OCI-LY1 (cell line): ENCODE measurements at regions not wholly inside any gene's neighbourhood (a gene's known extent, or its start where the extent isn't known, plus 50 kb on each side); places are given as distances from the start of the nearest gene placed in this dataset.

Experiments used
- H2AFZ ChIP-seq: fragments of 200-600 bp; sonication (generic), shearing (Covaris generic); 2 replicates; pipeline ENCODE4 v1.6.0; 2014; ENCODE audit warnings: antibody characterized with exemption, mild to moderate bottlenecking, low read length
- H3F3A ChIP-seq: fragments of 200-600 bp; sonication (generic), shearing (Covaris generic); 2 replicates; pipeline ENCODE4 v1.6.0; 2014; ENCODE audit warnings: mild to moderate bottlenecking, antibody characterized with exemption, low read length, moderate library complexity; ENCODE audit not compliant: insufficient read depth
- H3K27ac ChIP-seq: fragments of 200-600 bp; sonication (generic); 2 replicates; pipeline ENCODE4 v1.5.1; 2014; ENCODE audit warnings: low read length, mixed run types, mild to moderate bottlenecking, low read depth; ENCODE audit not compliant: poor library complexity, severe bottlenecking
- H3K27me3 ChIP-seq: fragments of 200-600 bp; sonication (generic); 2 replicates; pipeline ENCODE4 v1.6.0; 2014; ENCODE audit warnings: antibody characterized with exemption, mild to moderate bottlenecking, low read length, moderate library complexity; ENCODE audit not compliant: insufficient read depth
- H3K36me3 ChIP-seq: fragments of 200-600 bp; sonication (generic); 2 replicates; pipeline ENCODE4 v1.6.1; 2014; ENCODE audit warnings: mild to moderate bottlenecking, antibody characterized with exemption, low read length, moderate library complexity, mixed read lengths; ENCODE audit not compliant: insufficient read depth
- H3K4me1 ChIP-seq: fragments of 200-600 bp; sonication (generic); 2 replicates; pipeline ENCODE4 v1.5.1; 2014; ENCODE audit warnings: mild to moderate bottlenecking, low read length, moderate library complexity; ENCODE audit not compliant: insufficient read depth, severe bottlenecking
- H3K4me2 ChIP-seq: fragments of 200-600 bp; sonication (generic), shearing (Covaris generic); 2 replicates; pipeline ENCODE4 v1.6.1; 2014; ENCODE audit warnings: low read length
- H3K4me3 ChIP-seq: fragments of 200-600 bp; sonication (generic); 2 replicates; pipeline ENCODE4 v1.5.1; 2014; ENCODE audit warnings: low read length, low read depth, mild to moderate bottlenecking, mixed read lengths; ENCODE audit not compliant: poor library complexity, severe bottlenecking
- H3K79me2 ChIP-seq: fragments of 200-600 bp; shearing (Covaris generic); 2 replicates; pipeline ENCODE4 v1.6.1; 2016; ENCODE audit warnings: mixed run types, low read length, mixed read lengths; ENCODE audit not compliant: insufficient read depth
- H3K9ac ChIP-seq: fragments of 200-600 bp; sonication (generic), shearing (Covaris generic); 2 replicates; pipeline ENCODE4 v1.6.1; 2014; ENCODE audit warnings: mild to moderate bottlenecking, low read length, mixed read lengths
- H3K9me2 ChIP-seq: fragments of 200-600 bp; sonication (generic), shearing (Covaris generic); 2 replicates; pipeline ENCODE4 v1.6.1; 2014; ENCODE audit warnings: low read depth, mild to moderate bottlenecking, low read length, mixed read lengths
- H3K9me3 ChIP-seq: fragments of 200-600 bp; shearing (Covaris generic); 2 replicates; pipeline ENCODE4 v1.6.1; 2014; ENCODE audit warnings: low read length, mixed read lengths
- H4K20me1 ChIP-seq: fragments of 200-600 bp; sonication (generic), shearing (Covaris generic); 2 replicates; pipeline ENCODE4 v1.6.0; 2016; ENCODE audit warnings: mild to moderate bottlenecking, low read length; ENCODE audit not compliant: insufficient read depth
- EZH2 ChIP-seq: fragments of 200-600 bp; sonication (generic), shearing (Covaris generic); IDR thresholded peaks from 2 replicates; pipeline ENCODE4 v1.8.0; 2017; ENCODE audit warnings: borderline replicate concordance, mixed run types, mild to moderate bottlenecking, antibody characterized with exemption, low read length, moderate library complexity, mixed read lengths
- TF ChIP-seq, protein P1 (sequence below): fragments of 200-600 bp; sonication (generic), shearing (Covaris generic); IDR thresholded peaks from 2 replicates; pipeline ENCODE4 v1.5.1; 2017; ENCODE audit warnings: mild to moderate bottlenecking, antibody characterized with exemption, low read length, moderate library complexity, mixed read lengths

DNA sequence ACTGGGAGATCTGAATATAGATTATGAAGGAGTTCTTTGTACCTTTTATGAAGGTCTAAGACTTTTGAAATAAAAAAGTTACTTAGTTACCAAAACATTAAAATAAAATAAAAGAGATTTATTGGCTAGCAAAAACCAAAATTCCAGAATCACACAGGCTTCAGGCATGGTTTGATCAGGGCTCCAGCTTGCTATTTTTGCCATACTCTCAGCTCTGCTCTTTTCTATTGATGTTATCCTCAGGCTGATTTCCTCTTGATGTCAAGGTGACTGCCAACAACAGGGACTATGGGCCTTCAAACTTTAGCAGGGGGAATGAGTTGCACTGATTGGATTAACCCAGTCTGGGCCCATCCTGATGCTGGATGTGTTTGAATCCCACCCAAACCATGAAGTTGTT, 174.1 kb downstream of the TFCP2L1 start:
- H3K4me3 ChIP-seq: no peak overlapping the region
- H4K20me1 ChIP-seq: no peaks in the 10 kb centered on the region
- no peaks in the 10 kb centered on the region for H3K9me3 ChIP-seq
- no peaks in the 10 kb centered on the region for H3F3A ChIP-seq
- no peaks in the 10 kb centered on the region for H3K9me2 ChIP-seq
- no peak overlapping the region for H3K9ac ChIP-seq
- H3K79me2 ChIP-seq: no peaks in the 10 kb centered on the region
- no peak overlapping the region for H3K4me2 ChIP-seq
- no peaks in the 10 kb centered on the region for H3K36me3 ChIP-seq
- no peak overlapping the region for H3K27ac ChIP-seq
- H3K4me1 ChIP-seq: no peaks in the 10 kb centered on the region
- no peaks in the 10 kb centered on the region for H3K27me3 ChIP-seq
- no peak overlapping the region for H2AFZ ChIP-seq
- TF ChIP-seq, protein P1, sequence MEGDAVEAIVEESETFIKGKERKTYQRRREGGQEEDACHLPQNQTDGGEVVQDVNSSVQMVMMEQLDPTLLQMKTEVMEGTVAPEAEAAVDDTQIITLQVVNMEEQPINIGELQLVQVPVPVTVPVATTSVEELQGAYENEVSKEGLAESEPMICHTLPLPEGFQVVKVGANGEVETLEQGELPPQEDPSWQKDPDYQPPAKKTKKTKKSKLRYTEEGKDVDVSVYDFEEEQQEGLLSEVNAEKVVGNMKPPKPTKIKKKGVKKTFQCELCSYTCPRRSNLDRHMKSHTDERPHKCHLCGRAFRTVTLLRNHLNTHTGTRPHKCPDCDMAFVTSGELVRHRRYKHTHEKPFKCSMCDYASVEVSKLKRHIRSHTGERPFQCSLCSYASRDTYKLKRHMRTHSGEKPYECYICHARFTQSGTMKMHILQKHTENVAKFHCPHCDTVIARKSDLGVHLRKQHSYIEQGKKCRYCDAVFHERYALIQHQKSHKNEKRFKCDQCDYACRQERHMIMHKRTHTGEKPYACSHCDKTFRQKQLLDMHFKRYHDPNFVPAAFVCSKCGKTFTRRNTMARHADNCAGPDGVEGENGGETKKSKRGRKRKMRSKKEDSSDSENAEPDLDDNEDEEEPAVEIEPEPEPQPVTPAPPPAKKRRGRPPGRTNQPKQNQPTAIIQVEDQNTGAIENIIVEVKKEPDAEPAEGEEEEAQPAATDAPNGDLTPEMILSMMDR: no peak
- no peak for TF ChIP-seq EZH2

DNA sequence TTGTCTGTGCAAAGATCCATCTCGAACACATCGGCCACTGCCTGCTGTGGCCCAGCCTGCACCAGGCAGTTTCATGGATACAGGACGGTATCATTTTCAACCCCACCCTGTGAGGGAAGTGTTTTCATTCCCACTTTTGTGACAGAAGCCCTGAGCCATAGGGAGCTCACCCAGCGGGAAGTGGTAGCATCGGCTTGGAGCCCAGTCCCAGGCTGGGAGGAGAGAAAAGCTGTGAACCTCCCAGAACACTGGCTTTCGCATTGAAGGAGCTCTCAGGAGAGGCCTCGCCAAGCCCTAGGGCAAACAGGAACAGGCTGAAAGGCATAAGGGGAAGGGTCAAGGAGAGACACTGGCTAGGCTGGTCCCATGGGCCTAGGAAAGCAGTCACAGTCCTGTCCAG, 166.1 kb downstream of the TFCP2L1 start:
- Histone ChIP-seq H2AFZ (no peak overlapping the region), H3K9me3 (no peaks in the 10 kb centered on the region), H3K4me2 (no peak overlapping the region), H3K4me1 (no peaks in the 10 kb centered on the region), H3K79me2 (no peaks in the 10 kb centered on the region), H3K9me2 (no peaks in the 10 kb centered on the region), H4K20me1 (no peaks in the 10 kb centered on the region), H3K4me3 (no peak overlapping the region), H3F3A (no peaks in the 10 kb centered on the region), H3K36me3 (no peaks in the 10 kb centered on the region), H3K27ac (no peak overlapping the region), H3K9ac (no peak overlapping the region), H3K27me3 (no peaks in the 10 kb centered on the region; the same call in 1 of the 2 replicates)
- TF ChIP-seq, protein P1: no peak

DNA sequence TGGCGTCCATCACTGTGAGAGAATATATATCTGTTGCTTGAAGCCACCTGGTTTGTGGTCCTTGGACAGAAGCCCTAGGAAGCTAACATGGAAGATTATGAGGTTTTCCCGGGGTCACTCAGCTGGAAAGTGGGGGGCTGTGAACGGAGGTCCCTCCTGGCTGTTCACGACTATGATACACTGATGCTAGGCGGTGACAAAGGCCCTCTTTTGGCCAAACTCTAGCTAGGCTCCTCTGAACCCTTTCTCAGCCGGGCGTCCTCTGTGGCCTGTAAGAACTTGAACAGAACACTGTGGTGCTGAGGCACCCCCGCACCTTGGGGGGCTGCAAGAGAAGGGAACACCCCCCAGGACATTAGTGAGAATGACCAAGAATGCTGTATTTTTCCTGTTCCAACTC, 164.6 kb downstream of the TFCP2L1 start:
- H2AFZ ChIP-seq: no peak overlapping the region
- H3K4me2 ChIP-seq: no peak overlapping the region
- no peaks in the 10 kb centered on the region for H3K36me3 ChIP-seq
- no peaks in the 10 kb centered on the region for H3K4me1 ChIP-seq
- H3F3A ChIP-seq: no peaks in the 10 kb centered on the region
- H3K4me3 ChIP-seq: no peak overlapping the region
- H4K20me1 ChIP-seq: no peaks in the 10 kb centered on the region
- TF ChIP-seq EZH2: no peak
- TF ChIP-seq, protein P1: no peak
- H3K9me3 ChIP-seq: no peaks in the 10 kb centered on the region
- H3K27ac ChIP-seq: no peak overlapping the region
- no peaks in the 10 kb centered on the region for H3K79me2 ChIP-seq
- H3K9ac ChIP-seq: no peak overlapping the region
- H3K9me2 ChIP-seq: no peaks in the 10 kb centered on the region
- H3K27me3 ChIP-seq: no peaks in the 10 kb centered on the region; the same call in 1 of the 2 replicates
